ENCODE measurements at regions not wholly inside any gene's neighbourhood (a gene's known extent, or its start where the extent isn't known, plus 50 kb on each side); places are given as distances from the start of the nearest gene placed in this dataset.

- TF ChIP-seq CTCF (IDR thresholded peaks at IDR 0.05; ENCODE audit: low read depth, low read length, missing control alignments), result no peak
- no peak for DNase-seq (ENCODE audit: low read depth)
- H3K4me3 ChIP-seq (ENCODE audit: low read depth, low read length), result no peak overlapping the region
- in situ Hi-C loops (cut with HindIII; ENCODE audit: low sequenced_read_pairs), result no loop called here
Measured at GRCh38 chr14:49396801-49397200, 189.4 kb downstream of the RPS29 start.

GRCh38 chr14:49381778-49382177 is 204.4 kb downstream of the RPS29 start:
- no peak for DNase-seq (ENCODE audit: low read depth)

GRCh38 chr14:49367696-49368095 is 218.5 kb downstream of the RPS29 start:
- no peak for DNase-seq (ENCODE audit: low read depth)
- H3K4me3 ChIP-seq (ENCODE audit: low read depth, low read length), result no peak overlapping the region
- in situ Hi-C loops (cut with HindIII; ENCODE audit: low sequenced_read_pairs), result no loop called here
- no peak for TF ChIP-seq CTCF (IDR thresholded peaks at IDR 0.05; ENCODE audit: low read depth, low read length, missing control alignments)

More at GRCh38 chr14:49381778-49382177, 204.4 kb downstream of the RPS29 start:
- in situ Hi-C loops (cut with HindIII; ENCODE audit: low sequenced_read_pairs), result no loop called here
- H3K4me3 ChIP-seq (ENCODE audit: low read depth, low read length), result no peak overlapping the region
- no peak for TF ChIP-seq CTCF (IDR thresholded peaks at IDR 0.05; ENCODE audit: low read depth, low read length, missing control alignments)

- H3K4me3 ChIP-seq (ENCODE audit: low read depth, low read length), result no peak overlapping the region
- in situ Hi-C loops (cut with HindIII; ENCODE audit: low sequenced_read_pairs), result no loop called here
- no peak for TF ChIP-seq CTCF (IDR thresholded peaks at IDR 0.05; ENCODE audit: low read depth, low read length, missing control alignments)
- DNase-seq (ENCODE audit: low read depth), result no peak
Measured at GRCh38 chr14:49366416-49366815, 219.8 kb downstream of the RPS29 start.

DNA sequence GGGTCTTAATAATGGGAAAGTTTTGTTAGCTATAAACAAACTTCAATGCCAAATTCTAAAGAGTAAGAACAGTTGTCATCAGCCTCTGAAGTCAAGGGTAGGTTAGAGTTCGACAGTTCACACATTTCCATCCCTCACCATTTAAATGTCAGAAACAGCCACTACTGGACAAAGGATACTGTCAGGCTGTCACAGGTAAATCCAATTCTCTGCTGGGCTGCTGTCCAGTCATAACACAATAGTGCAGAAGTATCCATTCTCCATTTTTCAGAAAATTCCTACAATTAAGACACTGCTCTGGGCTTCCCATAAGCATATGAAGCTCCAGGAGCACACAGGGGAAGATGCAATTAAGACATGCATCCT is 221.4 kb downstream of the RPS29 start:
- in situ Hi-C loops (cut with HindIII; ENCODE audit: low sequenced_read_pairs), result no loop called here
- H3K4me3 ChIP-seq (ENCODE audit: low read depth, low read length), result no peak overlapping the region
- DNase-seq (ENCODE audit: low read depth), result no peak
- no peak for TF ChIP-seq CTCF (IDR thresholded peaks at IDR 0.05; ENCODE audit: low read depth, low read length, missing control alignments)

- no peak for TF ChIP-seq CTCF (IDR thresholded peaks at IDR 0.05; ENCODE audit: low read depth, low read length, missing control alignments)
- no peak overlapping the region for H3K4me3 ChIP-seq (ENCODE audit: low read depth, low read length)
- in situ Hi-C loops (cut with HindIII; ENCODE audit: low sequenced_read_pairs), result no loop called here
- DNase-seq (ENCODE audit: low read depth), result no peak
Measured at GRCh38 chr14:49363821-49364751, 222.1 kb downstream of the RPS29 start.

Measured in astrocyte of the cerebellum (primary cell).